Keratinocyte (primary cell): ENCODE measurements at regions not wholly inside any gene's neighbourhood (a gene's known extent, or its start where the extent isn't known, plus 50 kb on each side); places are given as distances from the start of the nearest gene placed in this dataset.

Source experiments
- DNase-seq: peaks from one replicate; pipeline ENCODE4 v3.0.0-alpha.2; 2011; ENCODE audit warnings: low read depth, missing footprints, low spot score
- FAIRE-seq: peaks from 2 replicates; lab custom pipeline; 2011; peaks lifted over from hg19 to GRCh38; lab: Jason Lieb, UNC
- H2AFZ ChIP-seq: 2 replicates; pipeline ENCODE4 v1.6.0; 2012; ENCODE audit warnings: low read length, control low read depth, inconsistent platforms; ENCODE audit not compliant: control insufficient read depth
- H3K27ac ChIP-seq: 2 replicates; pipeline ENCODE4 v1.5.1; 2011; ENCODE audit warnings: low read length; ENCODE audit not compliant: control insufficient read depth, insufficient read depth
- H3K27me3 ChIP-seq: 3 replicates; pipeline ENCODE4 v1.6.0; 2011; ENCODE audit warnings: low read length; ENCODE audit not compliant: control insufficient read depth, insufficient read depth; ENCODE audit errors: extremely low read depth
- H3K36me3 ChIP-seq, 2 experiments: 2 replicates in 1 of 2; 3 replicates in 1 of 2; pipeline ENCODE4 v1.5.1; 2011; ENCODE audit warnings: low read length in 2 of 2, mild to moderate bottlenecking in 1 of 2; ENCODE audit not compliant: control insufficient read depth in 2 of 2, insufficient read depth in 2 of 2; ENCODE audit errors: extremely low read depth in 1 of 2
- H3K4me1 ChIP-seq: 3 replicates; pipeline ENCODE4 v1.5.1; 2011; ENCODE audit warnings: low read length; ENCODE audit not compliant: control insufficient read depth, insufficient read depth; ENCODE audit errors: extremely low read depth
- H3K4me2 ChIP-seq: 3 replicates; pipeline ENCODE4 v1.6.0; 2011; ENCODE audit warnings: low read depth, low read length; ENCODE audit not compliant: control insufficient read depth, insufficient read depth; ENCODE audit errors: extremely low read depth
- H3K4me3 ChIP-seq, 3 experiments: fragments of 200-600 bp in 1 of 3; sonication (generic) in 1 of 3; 2 replicates in 2 of 3; 3 replicates in 1 of 3; pipeline ENCODE4 v1.5.1; 2011 to 2016; ENCODE audit warnings: low read length in 3 of 3, mild to moderate bottlenecking in 3 of 3, control low read depth in 2 of 3, inconsistent platforms in 1 of 3, low read depth in 1 of 3, mixed read lengths in 1 of 3, mixed run types in 1 of 3, moderate library complexity in 1 of 3; ENCODE audit not compliant: control insufficient read depth in 2 of 3, insufficient read depth in 2 of 3; ENCODE audit errors: extremely low read depth in 1 of 3
- H3K79me2 ChIP-seq: 2 replicates; pipeline ENCODE4 v1.6.0; 2012; ENCODE audit warnings: low read length; ENCODE audit not compliant: control insufficient read depth, insufficient read depth
- H3K9ac ChIP-seq: 3 replicates; pipeline ENCODE4 v1.6.0; 2011; ENCODE audit warnings: low read length; ENCODE audit not compliant: control insufficient read depth, insufficient read depth; ENCODE audit errors: extremely low read depth
- H3K9me1 ChIP-seq: 3 replicates; pipeline ENCODE4 v1.6.0; 2011; ENCODE audit warnings: low read length; ENCODE audit not compliant: control insufficient read depth, insufficient read depth; ENCODE audit errors: extremely low read depth
- H3K9me3 ChIP-seq: 2 replicates; pipeline ENCODE4 v1.5.1; 2012; ENCODE audit warnings: low read depth, low read length; ENCODE audit not compliant: control insufficient read depth
- H4K20me1 ChIP-seq: 3 replicates; pipeline ENCODE4 v1.6.0; 2011; ENCODE audit warnings: low read length; ENCODE audit not compliant: control insufficient read depth, insufficient read depth; ENCODE audit errors: extremely low read depth
- EZH2 ChIP-seq: IDR thresholded peaks from one replicate; pipeline ENCODE4 v1.6.1; 2012; ENCODE audit warnings: inconsistent platforms, mild to moderate bottlenecking, low read length, moderate library complexity
- dilution Hi-C: fragments of 300-500 bp; cut with MboI; formaldehyde crosslinking; loops from one replicate; pipeline ENCODE4 v1.7.0; 2020; ENCODE audit warnings: low sequenced_read_pairs; ENCODE audit not compliant: extremely low pct_ligation_motif_present
- TF ChIP-seq, protein P1 (sequence below), 3 experiments: IDR thresholded peaks in 1 of 3; conservative IDR thresholded peaks in 1 of 3; optimal IDR thresholded peaks in 1 of 3; 2 replicates in 2 of 3; 3 replicates in 1 of 3; pipeline versions ENCODE3 to v1.5.1; 2011; ENCODE audit warnings: low read length in 3 of 3, mild to moderate bottlenecking in 3 of 3, moderate library complexity in 2 of 3, control low read depth in 1 of 3, inconsistent platforms in 1 of 3; ENCODE audit not compliant: insufficient read depth in 2 of 3; ENCODE audit errors: extremely low read depth in 1 of 3

DNA sequence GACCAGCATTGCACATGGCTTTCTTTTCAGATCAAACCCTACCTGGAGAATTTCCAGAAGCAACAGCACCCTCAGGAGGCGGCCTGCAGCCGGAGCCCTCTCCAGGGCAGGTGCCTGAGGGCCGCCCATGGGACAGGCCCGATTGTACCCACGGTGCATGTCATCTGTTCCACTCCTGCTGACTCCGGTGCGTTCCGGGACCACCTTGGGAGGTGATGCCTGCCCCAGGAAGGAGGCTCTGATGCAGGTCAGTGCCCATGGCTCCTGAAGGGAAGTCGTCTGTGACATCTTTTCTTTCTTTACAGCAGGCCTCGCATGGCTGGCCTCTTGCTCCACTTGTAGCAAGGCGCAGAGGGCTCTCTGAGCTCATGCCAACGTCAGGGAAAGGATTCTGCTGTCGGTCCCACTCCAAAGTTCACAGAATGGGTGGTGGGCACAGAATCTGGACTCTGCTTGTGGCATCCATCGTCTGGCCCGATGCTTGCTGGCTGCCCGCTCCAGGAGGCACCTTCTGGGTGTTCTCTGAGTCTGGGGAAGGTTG lies 160.7 kb upstream of the RTL1 start:
- FAIRE-seq (no peak), DNase-seq (no peak)
- H3K27ac ChIP-seq = no peak overlapping the region
- no peaks in the 10 kb centered on the region for H3K36me3 ChIP-seq
- H3K27me3 ChIP-seq = no peaks in the 10 kb centered on the region
- TF ChIP-seq EZH2 = no peak
- TF ChIP-seq, protein P1, sequence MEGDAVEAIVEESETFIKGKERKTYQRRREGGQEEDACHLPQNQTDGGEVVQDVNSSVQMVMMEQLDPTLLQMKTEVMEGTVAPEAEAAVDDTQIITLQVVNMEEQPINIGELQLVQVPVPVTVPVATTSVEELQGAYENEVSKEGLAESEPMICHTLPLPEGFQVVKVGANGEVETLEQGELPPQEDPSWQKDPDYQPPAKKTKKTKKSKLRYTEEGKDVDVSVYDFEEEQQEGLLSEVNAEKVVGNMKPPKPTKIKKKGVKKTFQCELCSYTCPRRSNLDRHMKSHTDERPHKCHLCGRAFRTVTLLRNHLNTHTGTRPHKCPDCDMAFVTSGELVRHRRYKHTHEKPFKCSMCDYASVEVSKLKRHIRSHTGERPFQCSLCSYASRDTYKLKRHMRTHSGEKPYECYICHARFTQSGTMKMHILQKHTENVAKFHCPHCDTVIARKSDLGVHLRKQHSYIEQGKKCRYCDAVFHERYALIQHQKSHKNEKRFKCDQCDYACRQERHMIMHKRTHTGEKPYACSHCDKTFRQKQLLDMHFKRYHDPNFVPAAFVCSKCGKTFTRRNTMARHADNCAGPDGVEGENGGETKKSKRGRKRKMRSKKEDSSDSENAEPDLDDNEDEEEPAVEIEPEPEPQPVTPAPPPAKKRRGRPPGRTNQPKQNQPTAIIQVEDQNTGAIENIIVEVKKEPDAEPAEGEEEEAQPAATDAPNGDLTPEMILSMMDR (optimal IDR thresholded peaks at IDR 0.05 in 1 of 3, IDR thresholded peaks at IDR 0.05 in 1 of 3, conservative IDR thresholded peaks at IDR 0.05 in 1 of 3; ENCODE audit: extremely low read depth in 1 of 3, insufficient read depth in 2 of 3, low read length in 3 of 3) = no peak
- H2AFZ ChIP-seq = no peak overlapping the region
- dilution Hi-C loops = no loop called here
- H3K4me2 ChIP-seq = no peak overlapping the region
- no peaks in the 10 kb centered on the region for H3K4me1 ChIP-seq
- H3K9ac ChIP-seq = no peak overlapping the region
- H3K79me2 ChIP-seq = no peaks in the 10 kb centered on the region
- H4K20me1 ChIP-seq = no peaks in the 10 kb centered on the region
- H3K9me3 ChIP-seq = peaks cover 5% of the 10 kb centered on the region
- H3K9me1 ChIP-seq = no peaks in the 10 kb centered on the region
- H3K4me3 ChIP-seq = no peak overlapping the region

DNA sequence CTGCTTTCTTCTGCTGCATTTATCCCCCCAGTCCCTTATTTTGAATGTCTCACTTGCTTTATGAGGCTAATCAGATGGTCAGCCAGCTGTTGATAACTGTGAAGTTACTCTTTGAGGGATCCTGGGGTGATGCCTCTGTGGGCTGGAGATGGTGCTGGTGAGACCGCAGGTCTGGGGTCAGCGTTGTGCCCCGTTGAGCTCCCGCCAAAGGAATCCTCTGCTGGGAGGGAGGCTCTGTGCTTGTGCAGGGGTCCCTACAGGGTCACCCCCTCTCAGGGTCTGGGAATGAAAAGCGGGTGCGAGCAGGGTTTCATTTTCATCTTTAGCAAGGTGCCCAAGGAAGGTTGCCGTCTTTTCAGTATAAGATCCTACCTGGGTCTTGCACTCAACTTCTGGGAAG lies 161.2 kb upstream of the RTL1 start:
- Histone ChIP-seq H3K4me3 (no peak overlapping the region), H4K20me1 (no peaks in the 10 kb centered on the region), H3K4me2 (no peak overlapping the region), H3K9me3 (peaks cover 5% of the 10 kb centered on the region), H2AFZ (no peak overlapping the region), H3K36me3 (no peaks in the 10 kb centered on the region), H3K4me1 (no peaks in the 10 kb centered on the region), H3K27ac (no peak overlapping the region), H3K9ac (no peak overlapping the region), H3K27me3 (no peaks in the 10 kb centered on the region), H3K79me2 (no peaks in the 10 kb centered on the region), H3K9me1 (no peaks in the 10 kb centered on the region)
- no peak for TF ChIP-seq EZH2
- TF ChIP-seq, protein P1 (optimal IDR thresholded peaks at IDR 0.05 in 1 of 3, IDR thresholded peaks at IDR 0.05 in 1 of 3, conservative IDR thresholded peaks at IDR 0.05 in 1 of 3; ENCODE audit: extremely low read depth in 1 of 3, insufficient read depth in 2 of 3, low read length in 3 of 3) = no peak
- DNase-seq = no peak
- dilution Hi-C loops = no loop called here
- FAIRE-seq = no peak
